Transverse colon (tissue), 4 donors: ENCODE measurements at regions not wholly inside any gene's neighbourhood (a gene's known extent, or its start where the extent isn't known, plus 50 kb on each side); places are given as distances from the start of the nearest gene placed in this dataset.

Source experiments
- POLR2A ChIP-seq: fragments of 450-650 bp; IDR thresholded peaks from one replicate; pipeline ENCODE4 v1.6.1; 2016; ENCODE audit warnings: antibody characterized with exemption, mild to moderate bottlenecking, moderate library complexity
- POLR2AphosphoS5 ChIP-seq, 3 donors: sonication (generic); formaldehyde crosslinking; IDR thresholded peaks; one replicate each; pipeline ENCODE4 v1.6.1; 2016; ENCODE audit warnings: antibody characterized with exemption in 3 of 3
- TF ChIP-seq, protein P1 (sequence below), 5 experiments: fragments of 200-600 bp in 3 of 5; fragments of 450-650 bp in 2 of 5; sonication (generic) in 3 of 5; IDR thresholded peaks; 1 replicate in 2 of 5; 2 replicates in 3 of 5; pipeline ENCODE4 v1.5.1; 2016 to 2017; ENCODE audit warnings: antibody characterized with exemption in 5 of 5, inconsistent platforms in 3 of 5, mild to moderate bottlenecking in 2 of 5, moderate library complexity in 1 of 5

DNA sequence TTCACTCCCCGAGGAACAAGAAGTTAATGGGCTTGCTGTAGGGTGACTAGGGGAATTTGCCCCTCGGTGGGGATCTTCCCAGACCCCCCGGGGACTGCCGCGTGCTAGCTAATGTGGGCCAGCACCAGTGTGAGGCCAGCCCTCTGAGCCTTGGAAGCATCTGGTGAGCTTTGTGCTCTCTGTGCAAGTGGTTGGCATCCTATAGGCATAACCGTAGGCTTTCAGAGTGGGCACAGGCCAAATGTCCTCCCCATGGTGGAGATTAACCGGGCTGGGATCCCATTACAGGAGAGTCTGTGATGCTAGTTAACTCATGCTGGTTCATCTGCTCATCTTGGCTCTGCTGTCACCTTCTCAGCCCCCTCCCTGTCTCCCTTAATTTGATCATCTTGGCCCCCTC, 125.7 kb downstream of the TRIM29 start:
- TF ChIP-seq POLR2AphosphoS5 (IDR thresholded peaks at IDR 0.05) (no peak), POLR2A (no peak)
- TF ChIP-seq, protein P1, sequence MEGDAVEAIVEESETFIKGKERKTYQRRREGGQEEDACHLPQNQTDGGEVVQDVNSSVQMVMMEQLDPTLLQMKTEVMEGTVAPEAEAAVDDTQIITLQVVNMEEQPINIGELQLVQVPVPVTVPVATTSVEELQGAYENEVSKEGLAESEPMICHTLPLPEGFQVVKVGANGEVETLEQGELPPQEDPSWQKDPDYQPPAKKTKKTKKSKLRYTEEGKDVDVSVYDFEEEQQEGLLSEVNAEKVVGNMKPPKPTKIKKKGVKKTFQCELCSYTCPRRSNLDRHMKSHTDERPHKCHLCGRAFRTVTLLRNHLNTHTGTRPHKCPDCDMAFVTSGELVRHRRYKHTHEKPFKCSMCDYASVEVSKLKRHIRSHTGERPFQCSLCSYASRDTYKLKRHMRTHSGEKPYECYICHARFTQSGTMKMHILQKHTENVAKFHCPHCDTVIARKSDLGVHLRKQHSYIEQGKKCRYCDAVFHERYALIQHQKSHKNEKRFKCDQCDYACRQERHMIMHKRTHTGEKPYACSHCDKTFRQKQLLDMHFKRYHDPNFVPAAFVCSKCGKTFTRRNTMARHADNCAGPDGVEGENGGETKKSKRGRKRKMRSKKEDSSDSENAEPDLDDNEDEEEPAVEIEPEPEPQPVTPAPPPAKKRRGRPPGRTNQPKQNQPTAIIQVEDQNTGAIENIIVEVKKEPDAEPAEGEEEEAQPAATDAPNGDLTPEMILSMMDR (IDR thresholded peaks at IDR 0.05), result no peak
